CD4-positive, alpha-beta T cell treated with Interleukin-4 for 4 hours (primary cell): ENCODE measurements at regions not wholly inside any gene's neighbourhood (a gene's known extent, or its start where the extent isn't known, plus 50 kb on each side); places are given as distances from the start of the nearest gene placed in this dataset.
"Not testable (repeated sequence)": the region's sequence is repeated elsewhere in the genome, so short reads cannot be mapped to it uniquely, and the experiment has no call there.

Experiments
- DNase-seq: peaks from one replicate; pipeline ENCODE4 v3.0.0-alpha.2; 2020

- no peak for DNase-seq
These were observed 286.8 kb upstream of the HS6ST1 start for GRCh38 chr2:128605421-128605820.

- DNase-seq, result no peak
These were observed 287.3 kb upstream of the HS6ST1 start for GRCh38 chr2:128605931-128606330.

GRCh38 chr2:128606837-128607236 lies 288.2 kb upstream of the HS6ST1 start:
- no peak for DNase-seq

GRCh38 chr2:128607440-128607839 lies 288.8 kb upstream of the HS6ST1 start:
- DNase-seq, result no peak

GRCh38 chr2:128607911-128608506 lies 289.3 kb upstream of the HS6ST1 start:
- no peak for DNase-seq

GRCh38 chr2:128608921-128609880 lies 290.5 kb upstream of the HS6ST1 start:
- DNase-seq, result no peak

- DNase-seq, result no peak
These were observed 291.8 kb upstream of the HS6ST1 start for GRCh38 chr2:128610496-128610895.

GRCh38 chr2:128611421-128612320 lies 293.0 kb upstream of the HS6ST1 start:
- DNase-seq, result no peak

GRCh38 chr2:128612628-128613027 lies 294.0 kb upstream of the HS6ST1 start:
- DNase-seq, result no peak

- no peak for DNase-seq
These were observed 294.7 kb upstream of the HS6ST1 start for GRCh38 chr2:128613351-128613750.

GRCh38 chr2:128613876-128614275 lies 295.2 kb upstream of the HS6ST1 start:
- DNase-seq, result no peak

GRCh38 chr2:128614907-128615306 lies 296.2 kb upstream of the HS6ST1 start:
- DNase-seq, result not testable (repeated sequence)

GRCh38 chr2:128615571-128615970 lies 296.9 kb upstream of the HS6ST1 start:
- no peak for DNase-seq

GRCh38 chr2:128617029-128617590 lies 298.4 kb upstream of the HS6ST1 start:
- no peak for DNase-seq

GRCh38 chr2:128617661-128618060 lies 299.0 kb upstream of the HS6ST1 start:
- no peak for DNase-seq

GRCh38 chr2:128618642-128619041 lies 300.0 kb upstream of the HS6ST1 start:
- DNase-seq, result no peak

GRCh38 chr2:128619471-128620325 lies 301.0 kb upstream of the HS6ST1 start:
- no peak for DNase-seq

- DNase-seq, result no peak
These were observed 302.4 kb upstream of the HS6ST1 start for GRCh38 chr2:128621074-128621473.

- DNase-seq, result peak; percentile 13
These were observed 303.7 kb upstream of the HS6ST1 start for GRCh38 chr2:128622371-128622770.

- no peak for DNase-seq
These were observed 304.4 kb upstream of the HS6ST1 start for GRCh38 chr2:128622955-128623620.
